Skeletal muscle tissue (tissue), 3 donors: ENCODE measurements at regions not wholly inside any gene's neighbourhood (a gene's known extent, or its start where the extent isn't known, plus 50 kb on each side); places are given as distances from the start of the nearest gene placed in this dataset.

Source experiments
- H3K27ac ChIP-seq: one replicate; pipeline ENCODE4 v1.7.0; 2013; ENCODE audit warnings: mild to moderate bottlenecking, low read depth, low read length, inconsistent platforms
- H3K27me3 ChIP-seq, 3 donors: one replicate each; pipeline ENCODE4 v1.7.0; 2013; ENCODE audit warnings: low read length in 3 of 3; ENCODE audit not compliant: control insufficient read depth in 3 of 3, insufficient read depth in 3 of 3
- H3K36me3 ChIP-seq, 3 donors: one replicate each; pipeline ENCODE4 v1.7.0; 2013; ENCODE audit warnings: low read length in 3 of 3; ENCODE audit not compliant: control insufficient read depth in 3 of 3, insufficient read depth in 3 of 3
- H3K4me1 ChIP-seq, 3 donors: one replicate each; pipeline ENCODE4 v1.7.0; 2013; ENCODE audit warnings: low read length in 3 of 3, mild to moderate bottlenecking in 3 of 3; ENCODE audit not compliant: control insufficient read depth in 3 of 3, insufficient read depth in 3 of 3
- H3K4me3 ChIP-seq, 3 donors: one replicate each; pipeline ENCODE4 v1.7.0; 2013; ENCODE audit warnings: low read length in 3 of 3
- H3K9ac ChIP-seq, 3 donors: one replicate each; pipeline ENCODE4 v1.7.0; 2013; ENCODE audit warnings: low read length in 3 of 3, mild to moderate bottlenecking in 3 of 3, moderate library complexity in 2 of 3, low read depth in 1 of 3
- H3K9me3 ChIP-seq, 3 donors: one replicate each; pipeline ENCODE4 v1.7.0; 2013; ENCODE audit warnings: low read length in 3 of 3; ENCODE audit not compliant: control insufficient read depth in 3 of 3
- donor health status: Osteomylitis.

DNA sequence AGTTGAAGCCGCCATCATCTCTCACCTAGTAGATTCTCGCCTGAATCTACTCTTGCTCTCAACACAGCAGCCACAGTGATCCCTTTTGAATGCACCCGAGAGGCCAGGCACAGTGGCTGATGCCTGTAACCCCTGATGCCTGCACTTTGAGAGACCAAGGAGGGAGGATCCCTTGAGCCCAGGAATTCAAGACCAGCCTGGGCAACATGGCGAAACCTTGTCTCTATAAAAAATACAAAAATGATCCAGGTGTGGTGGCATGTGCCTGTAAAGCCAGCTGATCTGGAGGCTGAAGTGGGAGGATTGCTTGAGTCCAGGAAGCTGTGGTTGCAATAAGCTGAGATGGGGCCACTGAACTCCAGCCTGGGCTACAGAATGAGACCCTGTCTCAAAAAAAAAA, 60.3 kb upstream of the EML4 start:
- H3K9me3 ChIP-seq, result no peaks in the 10 kb centered on the region
- no peak overlapping the region for H3K4me3 ChIP-seq
- peaks cover 0 to 6% (median 0%) of the 10 kb centered on the region in 3 donors for H3K4me1 ChIP-seq
- H3K36me3 ChIP-seq, result no peaks in the 10 kb centered on the region
- no peaks in the 10 kb centered on the region for H3K27me3 ChIP-seq
- no peak overlapping the region for H3K9ac ChIP-seq
- no peak overlapping the region for H3K27ac ChIP-seq

DNA sequence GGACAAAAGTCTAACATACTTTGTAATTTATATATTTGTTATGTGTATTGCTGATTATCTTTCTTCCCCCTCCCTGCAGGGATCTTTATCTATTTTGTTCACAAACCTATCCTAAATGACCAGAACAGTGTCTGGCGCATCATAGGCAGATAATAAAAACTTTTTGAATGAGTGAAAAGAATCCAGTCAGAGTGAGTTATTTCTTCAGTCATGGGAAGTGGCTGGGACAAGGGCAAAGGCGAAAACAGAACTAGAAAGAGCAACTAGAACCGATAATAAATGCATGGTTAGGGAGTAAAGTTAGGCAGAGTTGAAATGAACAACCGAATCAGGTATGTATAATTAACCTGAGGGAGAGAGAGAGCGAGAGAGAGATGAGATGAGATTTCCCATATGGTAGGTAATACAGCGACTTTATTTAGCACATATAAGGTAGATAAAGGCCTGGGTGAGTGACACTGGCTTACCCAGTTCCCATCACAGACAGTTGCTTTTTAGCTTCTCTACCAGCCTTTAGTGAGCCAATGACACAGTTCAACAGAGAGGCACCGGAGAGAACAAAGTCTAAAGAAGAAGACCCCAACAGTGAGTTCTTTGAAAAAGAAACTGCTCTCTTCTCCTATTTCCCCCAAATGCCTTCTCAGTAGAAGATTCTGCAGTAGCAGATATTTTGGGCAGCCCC, 59.1 kb upstream of the EML4 start:
- no peak overlapping the region for H3K4me3 ChIP-seq
- no peak overlapping the region for H3K27ac ChIP-seq
- no peaks in the 10 kb centered on the region for H3K27me3 ChIP-seq
- H3K9me3 ChIP-seq, result no peaks in the 10 kb centered on the region
- no peak overlapping the region for H3K9ac ChIP-seq
- peaks cover 0 to 6% (median 0%) of the 10 kb centered on the region in 3 donors for H3K4me1 ChIP-seq
- no peaks in the 10 kb centered on the region for H3K36me3 ChIP-seq

- no peak overlapping the region for H3K4me3 ChIP-seq
- H3K27ac ChIP-seq, result no peak overlapping the region
- no peaks in the 10 kb centered on the region for H3K27me3 ChIP-seq
- H3K4me1 ChIP-seq, result peaks cover 0 to under 1% (median 0%) of the 10 kb centered on the region in 3 donors
- no peak overlapping the region for H3K9ac ChIP-seq
- H3K36me3 ChIP-seq, result no peaks in the 10 kb centered on the region
- no peaks in the 10 kb centered on the region for H3K9me3 ChIP-seq
Observed at GRCh38 chr2:42110641-42111322, 58.4 kb upstream of the EML4 start.

DNA sequence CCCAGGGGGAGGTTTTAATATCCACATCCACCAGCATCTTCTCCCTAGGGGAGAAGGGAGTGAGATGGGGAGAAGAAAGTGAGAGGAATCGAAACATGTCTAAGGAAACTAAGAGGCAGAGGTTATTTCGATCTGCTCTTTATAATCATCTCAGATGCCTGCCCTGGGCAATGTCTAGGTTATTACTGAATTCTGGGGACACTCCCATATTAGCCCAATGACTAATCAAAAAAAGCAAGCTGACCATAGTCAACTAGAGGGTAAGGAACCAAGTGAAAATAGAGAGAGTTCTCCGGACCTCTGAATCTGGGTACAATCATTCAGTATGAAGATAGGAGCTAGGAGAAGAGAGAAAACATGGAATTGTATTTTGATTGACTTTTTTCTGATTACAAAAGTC, 56.7 kb upstream of the EML4 start:
- no peak overlapping the region for H3K9ac ChIP-seq
- no peaks in the 10 kb centered on the region for H3K36me3 ChIP-seq
- H3K9me3 ChIP-seq, result no peaks in the 10 kb centered on the region
- H3K4me1 ChIP-seq, result peaks cover 0 to 5% (median 4%) of the 10 kb centered on the region in 3 donors
- no peak overlapping the region for H3K4me3 ChIP-seq
- no peaks in the 10 kb centered on the region for H3K27me3 ChIP-seq
- no peak overlapping the region for H3K27ac ChIP-seq

DNA sequence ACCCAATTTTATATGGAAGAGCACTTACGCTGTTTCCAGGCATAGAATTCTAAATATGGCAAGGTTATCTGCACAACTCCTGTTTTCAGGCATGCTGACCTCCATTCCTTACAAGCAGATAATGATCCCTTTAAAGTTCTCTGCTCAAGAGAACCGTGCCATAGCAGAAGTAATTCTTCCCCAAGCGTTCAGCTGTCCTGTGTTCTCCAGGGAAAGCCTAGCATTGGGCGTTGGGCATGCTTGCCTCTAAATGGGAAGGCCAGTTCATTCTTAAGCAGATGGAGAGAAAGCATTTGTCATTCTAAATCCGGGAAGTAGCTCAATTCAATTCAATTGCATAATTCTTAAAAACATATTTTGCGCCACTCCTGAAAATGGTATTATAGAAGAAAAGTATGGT, 55.7 kb upstream of the EML4 start:
- H3K27ac ChIP-seq, result no peak overlapping the region
- peaks cover 0 to 12% (median 6%) of the 10 kb centered on the region in 3 donors for H3K4me1 ChIP-seq
- no peaks in the 10 kb centered on the region for H3K9me3 ChIP-seq

GRCh38 chr2:42114091-42114490, 55.1 kb upstream of the EML4 start:
- no peaks in the 10 kb centered on the region for H3K27me3 ChIP-seq
- peaks cover 0 to 14% (median 6%) of the 10 kb centered on the region in 3 donors for H3K4me1 ChIP-seq
- no peak overlapping the region for H3K4me3 ChIP-seq
- H3K9me3 ChIP-seq, result no peaks in the 10 kb centered on the region
- no peaks in the 10 kb centered on the region for H3K36me3 ChIP-seq
- H3K9ac ChIP-seq, result no peak overlapping the region
- no peak overlapping the region for H3K27ac ChIP-seq

More for the DNA sequence above, 55.7 kb upstream of the EML4 start:
- Histone ChIP-seq H3K4me3 (no peak overlapping the region), H3K9ac (no peak overlapping the region), H3K27me3 (no peaks in the 10 kb centered on the region), H3K36me3 (no peaks in the 10 kb centered on the region)

- no peak overlapping the region for H3K27ac ChIP-seq
- no peaks in the 10 kb centered on the region for H3K27me3 ChIP-seq
- H3K9ac ChIP-seq, result no peak overlapping the region
- no peak overlapping the region for H3K4me3 ChIP-seq
- peaks cover 0 to 14% (median 6%) of the 10 kb centered on the region in 3 donors for H3K4me1 ChIP-seq
- H3K9me3 ChIP-seq, result no peaks in the 10 kb centered on the region
- no peaks in the 10 kb centered on the region for H3K36me3 ChIP-seq
Observed at GRCh38 chr2:42115588-42115987, 53.6 kb upstream of the EML4 start.

DNA sequence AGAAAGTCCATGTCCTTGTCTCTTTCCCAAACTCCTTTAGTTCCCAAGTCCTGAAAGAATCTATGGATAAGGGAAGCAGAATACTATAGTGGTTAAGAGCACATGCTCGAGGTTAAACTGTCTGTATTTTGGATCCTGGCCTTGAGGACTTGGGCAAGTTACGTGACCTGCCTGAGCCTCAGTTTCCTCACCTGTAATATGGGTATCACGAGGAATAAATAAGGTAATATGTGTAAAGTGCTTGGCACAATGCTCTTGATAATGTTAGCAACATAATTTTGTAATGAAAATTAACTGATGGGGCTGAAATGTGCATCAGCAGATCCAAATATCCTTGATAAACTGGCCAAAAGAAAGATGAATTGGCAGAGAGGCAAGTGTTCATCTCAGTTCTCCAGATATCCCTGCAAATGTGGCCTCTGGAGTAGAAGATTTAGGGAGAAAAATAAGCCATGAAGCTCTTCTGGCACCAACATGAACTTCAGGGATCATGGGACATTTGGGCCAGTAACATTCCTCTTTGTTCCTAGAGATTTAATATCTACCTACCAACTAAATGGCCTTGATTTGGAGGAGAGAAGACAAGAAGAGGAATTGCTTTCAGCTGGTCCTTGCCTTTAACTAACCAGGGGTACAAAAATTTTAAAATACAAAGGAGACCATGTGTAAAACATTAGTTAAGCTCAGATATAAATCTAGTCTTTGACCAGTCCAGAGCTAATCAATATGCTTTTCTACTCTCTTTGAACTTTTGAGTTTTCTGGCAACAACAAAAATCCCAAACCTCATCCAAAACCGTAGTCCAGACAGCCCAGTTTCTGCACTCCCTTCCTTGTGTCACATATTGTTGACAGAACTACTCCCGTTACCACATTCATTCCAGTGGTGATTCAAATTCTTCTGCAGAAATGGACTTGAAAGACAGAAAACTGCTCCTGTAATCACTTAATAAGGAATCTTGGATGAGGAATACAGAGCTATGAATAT, 52.7 kb upstream of the EML4 start:
- no peaks in the 10 kb centered on the region for H3K36me3 ChIP-seq
- H3K27ac ChIP-seq, result peak overlapping the region; percentile 12
- H3K9ac ChIP-seq, result no peak overlapping the region
- H3K4me3 ChIP-seq, result no peak overlapping the region
- H3K9me3 ChIP-seq, result no peaks in the 10 kb centered on the region
- peaks cover 0 to 14% (median 6%) of the 10 kb centered on the region in 3 donors for H3K4me1 ChIP-seq
- no peaks in the 10 kb centered on the region for H3K27me3 ChIP-seq

DNA sequence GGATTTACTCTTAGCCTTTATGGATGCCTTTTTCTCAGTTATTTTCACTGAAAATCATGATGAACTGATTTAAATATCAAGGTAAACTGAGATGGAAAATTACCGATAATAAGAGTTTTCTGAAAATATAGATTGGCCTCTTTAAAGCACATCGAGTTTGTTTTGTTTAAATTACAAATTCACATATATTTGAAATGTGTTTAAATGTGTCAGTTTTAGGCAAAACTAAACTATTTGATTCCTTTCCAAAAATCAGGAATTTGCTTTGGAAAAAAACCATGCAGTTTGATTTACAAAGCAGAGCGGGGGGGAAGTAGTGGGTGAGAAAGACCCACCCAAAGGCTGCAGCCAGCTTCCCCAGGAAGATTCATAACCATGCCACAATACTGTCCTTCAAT, 52.0 kb upstream of the EML4 start:
- Histone ChIP-seq H3K4me1 (peaks cover 0 to 14% (median 6%) of the 10 kb centered on the region in 3 donors), H3K9me3 (no peaks in the 10 kb centered on the region), H3K4me3 (no peak overlapping the region), H3K27me3 (no peaks in the 10 kb centered on the region), H3K9ac (no peak overlapping the region), H3K36me3 (no peaks in the 10 kb centered on the region), H3K27ac (peak overlapping the region; percentile 12)
